ENCODE measurements at regions not wholly inside any gene's neighbourhood (a gene's known extent, or its start where the extent isn't known, plus 50 kb on each side); places are given as distances from the start of the nearest gene placed in this dataset.

GRCh38 chr5:96123418-96123817, 161.8 kb upstream of the ELL2 start (continued):
- no peak for TF ChIP-seq ATF2 (IDR thresholded peaks at IDR 0.05; ENCODE audit: low read length)
- TF ChIP-seq CHD2 (IDR thresholded peaks at IDR 0.05; ENCODE audit: low read length), result no peak
- no peak for TF ChIP-seq ZNF274 (IDR thresholded peaks at IDR 0.05; ENCODE audit: borderline replicate concordance, extremely low read depth, low read length)
- no peak for TF ChIP-seq SUZ12 (IDR thresholded peaks at IDR 0.05; ENCODE audit: low read length)
- TF ChIP-seq NRF1 (IDR thresholded peaks at IDR 0.05; ENCODE audit: low read depth, low read length), result no peak
- TF ChIP-seq MAFK (IDR thresholded peaks at IDR 0.05; ENCODE audit: low read depth, low read length), result no peak
- no peak for TF ChIP-seq KDM1A (IDR thresholded peaks at IDR 0.05; ENCODE audit: borderline replicate concordance, low read length)
- TF ChIP-seq, protein P1, sequence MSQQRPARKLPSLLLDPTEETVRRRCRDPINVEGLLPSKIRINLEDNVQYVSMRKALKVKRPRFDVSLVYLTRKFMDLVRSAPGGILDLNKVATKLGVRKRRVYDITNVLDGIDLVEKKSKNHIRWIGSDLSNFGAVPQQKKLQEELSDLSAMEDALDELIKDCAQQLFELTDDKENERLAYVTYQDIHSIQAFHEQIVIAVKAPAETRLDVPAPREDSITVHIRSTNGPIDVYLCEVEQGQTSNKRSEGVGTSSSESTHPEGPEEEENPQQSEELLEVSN (IDR thresholded peaks at IDR 0.05), result no peak
- TF ChIP-seq GABPA (IDR thresholded peaks at IDR 0.05; ENCODE audit: borderline replicate concordance, insufficient read depth, low read length), result no peak

Measured in H1 (cell line).